ENCODE measurements at regions not wholly inside any gene's neighbourhood (a gene's known extent, or its start where the extent isn't known, plus 50 kb on each side); places are given as distances from the start of the nearest gene placed in this dataset.

DNA sequence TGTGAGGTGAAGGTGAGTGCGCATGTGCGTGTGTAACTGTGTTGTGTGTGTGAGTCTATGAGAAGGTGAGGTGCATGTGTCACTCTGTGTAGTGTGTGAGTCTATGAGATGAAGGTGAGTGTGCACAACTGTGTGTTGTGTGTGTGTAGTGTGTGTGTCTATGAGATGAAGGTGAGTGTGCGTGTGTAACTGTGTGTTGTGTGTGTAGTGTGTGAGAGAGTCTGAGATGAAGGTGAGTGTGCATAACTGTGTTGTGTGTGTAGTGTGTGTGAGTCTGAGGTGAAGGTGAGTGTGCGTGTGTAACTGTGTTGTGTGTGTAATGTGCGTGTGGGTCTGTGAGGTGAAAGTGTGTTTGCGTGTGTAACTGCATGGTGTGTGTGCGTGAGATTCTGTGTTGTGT lies 154.0 kb downstream of the FOXD2 start:
- TF ChIP-seq POLR2AphosphoS5 (IDR thresholded peaks at IDR 0.05; ENCODE audit: low read depth), result no peak
- no peak for TF ChIP-seq GABPA (IDR thresholded peaks at IDR 0.05; ENCODE audit: low read depth)
- TF ChIP-seq, protein P1, sequence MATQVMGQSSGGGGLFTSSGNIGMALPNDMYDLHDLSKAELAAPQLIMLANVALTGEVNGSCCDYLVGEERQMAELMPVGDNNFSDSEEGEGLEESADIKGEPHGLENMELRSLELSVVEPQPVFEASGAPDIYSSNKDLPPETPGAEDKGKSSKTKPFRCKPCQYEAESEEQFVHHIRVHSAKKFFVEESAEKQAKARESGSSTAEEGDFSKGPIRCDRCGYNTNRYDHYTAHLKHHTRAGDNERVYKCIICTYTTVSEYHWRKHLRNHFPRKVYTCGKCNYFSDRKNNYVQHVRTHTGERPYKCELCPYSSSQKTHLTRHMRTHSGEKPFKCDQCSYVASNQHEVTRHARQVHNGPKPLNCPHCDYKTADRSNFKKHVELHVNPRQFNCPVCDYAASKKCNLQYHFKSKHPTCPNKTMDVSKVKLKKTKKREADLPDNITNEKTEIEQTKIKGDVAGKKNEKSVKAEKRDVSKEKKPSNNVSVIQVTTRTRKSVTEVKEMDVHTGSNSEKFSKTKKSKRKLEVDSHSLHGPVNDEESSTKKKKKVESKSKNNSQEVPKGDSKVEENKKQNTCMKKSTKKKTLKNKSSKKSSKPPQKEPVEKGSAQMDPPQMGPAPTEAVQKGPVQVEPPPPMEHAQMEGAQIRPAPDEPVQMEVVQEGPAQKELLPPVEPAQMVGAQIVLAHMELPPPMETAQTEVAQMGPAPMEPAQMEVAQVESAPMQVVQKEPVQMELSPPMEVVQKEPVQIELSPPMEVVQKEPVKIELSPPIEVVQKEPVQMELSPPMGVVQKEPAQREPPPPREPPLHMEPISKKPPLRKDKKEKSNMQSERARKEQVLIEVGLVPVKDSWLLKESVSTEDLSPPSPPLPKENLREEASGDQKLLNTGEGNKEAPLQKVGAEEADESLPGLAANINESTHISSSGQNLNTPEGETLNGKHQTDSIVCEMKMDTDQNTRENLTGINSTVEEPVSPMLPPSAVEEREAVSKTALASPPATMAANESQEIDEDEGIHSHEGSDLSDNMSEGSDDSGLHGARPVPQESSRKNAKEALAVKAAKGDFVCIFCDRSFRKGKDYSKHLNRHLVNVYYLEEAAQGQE (IDR thresholded peaks at IDR 0.05; ENCODE audit: insufficient replicate concordance, low read depth), result no peak
- H3K27me3 ChIP-seq (ENCODE audit: insufficient read depth, poor library complexity, severe bottlenecking), result peaks cover 17% of the 10 kb centered on the region
- H3K27ac ChIP-seq (replicated peaks), result no peak overlapping the region
- H3K4me3 ChIP-seq (replicated peaks; ENCODE audit: insufficient read depth, low read length), result no peak overlapping the region
- no peak for DNase-seq (ENCODE audit: low read depth in 1 of 2, low spot score in 1 of 2)

DNA sequence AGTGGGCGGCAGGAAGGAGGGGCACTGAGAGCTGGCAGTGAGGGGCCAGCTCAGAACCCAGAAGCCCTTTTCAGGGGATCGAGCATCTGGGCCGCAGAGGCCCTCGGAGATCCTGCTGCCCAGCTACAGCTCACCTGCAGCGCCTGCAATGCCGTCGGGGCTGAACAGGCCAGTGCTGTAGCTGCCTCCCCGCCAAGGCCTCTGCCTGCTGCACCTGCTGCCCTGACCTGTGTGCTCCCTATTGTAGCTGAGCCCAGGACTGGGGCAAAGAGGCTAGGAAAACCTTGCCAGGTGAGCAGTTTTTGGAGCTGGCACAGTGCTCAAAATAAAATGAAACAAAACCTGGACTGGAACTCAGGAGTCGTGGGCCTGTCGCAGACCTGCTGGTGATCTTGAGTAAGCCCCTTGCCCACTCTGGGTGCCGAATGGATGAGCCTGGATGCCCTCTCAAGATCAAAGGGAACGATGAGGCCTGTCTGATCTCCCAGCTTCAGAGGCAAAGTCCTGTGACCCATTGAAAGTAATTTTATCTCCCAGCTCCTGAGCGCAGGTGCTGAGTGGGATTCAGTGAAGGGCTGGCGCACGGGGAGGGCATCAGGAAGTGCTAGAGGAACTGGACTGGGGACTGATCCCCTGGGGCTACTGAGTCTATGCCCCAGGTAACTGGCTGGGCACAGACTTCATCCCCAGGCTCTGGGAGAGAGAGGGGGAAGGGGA lies 154.6 kb downstream of the FOXD2 start:
- no peak for TF ChIP-seq POLR2AphosphoS5 (IDR thresholded peaks at IDR 0.05; ENCODE audit: low read depth)
- TF ChIP-seq, protein P1 (IDR thresholded peaks at IDR 0.05; ENCODE audit: insufficient replicate concordance, low read depth), result no peak
- TF ChIP-seq SPI1 (IDR thresholded peaks at IDR 0.05; ENCODE audit: borderline replicate concordance, low read depth), result no peak
- TF ChIP-seq GABPA (IDR thresholded peaks at IDR 0.05; ENCODE audit: low read depth), result no peak
- TF ChIP-seq, protein P2, sequence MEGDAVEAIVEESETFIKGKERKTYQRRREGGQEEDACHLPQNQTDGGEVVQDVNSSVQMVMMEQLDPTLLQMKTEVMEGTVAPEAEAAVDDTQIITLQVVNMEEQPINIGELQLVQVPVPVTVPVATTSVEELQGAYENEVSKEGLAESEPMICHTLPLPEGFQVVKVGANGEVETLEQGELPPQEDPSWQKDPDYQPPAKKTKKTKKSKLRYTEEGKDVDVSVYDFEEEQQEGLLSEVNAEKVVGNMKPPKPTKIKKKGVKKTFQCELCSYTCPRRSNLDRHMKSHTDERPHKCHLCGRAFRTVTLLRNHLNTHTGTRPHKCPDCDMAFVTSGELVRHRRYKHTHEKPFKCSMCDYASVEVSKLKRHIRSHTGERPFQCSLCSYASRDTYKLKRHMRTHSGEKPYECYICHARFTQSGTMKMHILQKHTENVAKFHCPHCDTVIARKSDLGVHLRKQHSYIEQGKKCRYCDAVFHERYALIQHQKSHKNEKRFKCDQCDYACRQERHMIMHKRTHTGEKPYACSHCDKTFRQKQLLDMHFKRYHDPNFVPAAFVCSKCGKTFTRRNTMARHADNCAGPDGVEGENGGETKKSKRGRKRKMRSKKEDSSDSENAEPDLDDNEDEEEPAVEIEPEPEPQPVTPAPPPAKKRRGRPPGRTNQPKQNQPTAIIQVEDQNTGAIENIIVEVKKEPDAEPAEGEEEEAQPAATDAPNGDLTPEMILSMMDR (IDR thresholded peaks at IDR 0.05; ENCODE audit: insufficient read depth, low read length), result no peak
- DNase-seq (ENCODE audit: low read depth in 1 of 2, low spot score in 1 of 2), result no peak
- Histone ChIP-seq H3K27ac (replicated peaks) (no peak overlapping the region), H3K4me3 (replicated peaks; ENCODE audit: insufficient read depth, low read length) (no peak overlapping the region), H3K27me3 (ENCODE audit: insufficient read depth, poor library complexity, severe bottlenecking) (peaks cover 17% of the 10 kb centered on the region)

DNA sequence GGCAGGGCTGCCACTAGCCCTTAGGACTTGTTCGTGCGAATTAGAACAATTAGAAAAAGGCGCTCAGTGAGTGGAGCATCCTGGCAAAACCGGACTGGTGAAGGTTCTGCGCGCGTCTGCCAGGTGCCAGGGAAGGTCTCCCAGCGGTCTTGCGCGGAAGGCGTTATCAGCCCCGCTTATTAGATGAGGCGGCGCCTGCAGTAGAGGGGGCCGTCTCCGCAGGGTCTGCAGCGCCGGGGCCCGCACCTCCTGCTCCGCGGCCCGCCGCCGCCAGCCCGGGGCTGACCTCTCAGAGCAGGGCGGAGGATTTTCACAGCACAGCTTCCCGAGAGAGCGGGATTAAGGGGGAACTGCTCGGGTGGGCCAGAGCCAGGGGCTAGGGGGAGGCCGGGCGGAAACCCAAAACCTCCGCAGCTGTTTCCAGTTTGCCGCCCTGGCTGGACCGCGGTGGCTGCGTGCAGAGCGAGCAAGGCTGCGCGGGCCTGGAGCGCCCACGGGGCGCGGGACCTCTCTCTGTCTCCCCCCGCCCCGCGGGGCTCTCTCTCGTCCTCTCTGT lies 155.2 kb downstream of the FOXD2 start:
- DNase-seq (ENCODE audit: low read depth in 1 of 2, low spot score in 1 of 2), result no peak
- Histone ChIP-seq H3K27me3 (ENCODE audit: insufficient read depth, poor library complexity, severe bottlenecking) (peaks cover 17% of the 10 kb centered on the region), H3K4me3 (replicated peaks; ENCODE audit: insufficient read depth, low read length) (no peak overlapping the region), H3K27ac (replicated peaks) (no peak overlapping the region)
- TF ChIP-seq, protein P1 (IDR thresholded peaks at IDR 0.05; ENCODE audit: insufficient replicate concordance, low read depth), result no peak
- TF ChIP-seq GABPA (IDR thresholded peaks at IDR 0.05; ENCODE audit: low read depth), result no peak
- no peak for TF ChIP-seq POLR2AphosphoS5 (IDR thresholded peaks at IDR 0.05; ENCODE audit: low read depth)
- no peak for TF ChIP-seq SPI1 (IDR thresholded peaks at IDR 0.05; ENCODE audit: borderline replicate concordance, low read depth)
- TF ChIP-seq, protein P2 (IDR thresholded peaks at IDR 0.05; ENCODE audit: insufficient read depth, low read length), result no peak
